ENCODE measurements at regions not wholly inside any gene's neighbourhood (a gene's known extent, or its start where the extent isn't known, plus 50 kb on each side); places are given as distances from the start of the nearest gene placed in this dataset.

- TF ChIP-seq SIRT6 (IDR thresholded peaks at IDR 0.05; ENCODE audit: low read length), result no peak
- TF ChIP-seq POLR2A (IDR thresholded peaks at IDR 0.05; ENCODE audit: control extremely low read depth in 1 of 2, low read depth in 2 of 2, low read length in 2 of 2), result no peak
- no peak for TF ChIP-seq CTCF (IDR thresholded peaks at IDR 0.05; ENCODE audit: control extremely low read depth in 1 of 3, insufficient read depth in 1 of 3, low read depth in 1 of 3, low read length in 3 of 3)
- no peak for TF ChIP-seq TEAD4 (IDR thresholded peaks at IDR 0.05; ENCODE audit: low read depth, low read length)
- TF ChIP-seq CBX8 (IDR thresholded peaks at IDR 0.05; ENCODE audit: borderline replicate concordance, low read depth, low read length), result no peak
- no peak for TF ChIP-seq CHD2 (IDR thresholded peaks at IDR 0.05; ENCODE audit: low read length)
- no peak for TF ChIP-seq EP300 (IDR thresholded peaks at IDR 0.05; ENCODE audit: borderline replicate concordance in 1 of 2, low read depth in 2 of 2, low read length in 2 of 2)
- TF ChIP-seq SIX5 (IDR thresholded peaks at IDR 0.05; ENCODE audit: low read depth, low read length), result no peak
- TF ChIP-seq JUND (IDR thresholded peaks at IDR 0.05; ENCODE audit: low read length), result no peak
- no peak for TF ChIP-seq EZH2 (IDR thresholded peaks at IDR 0.05; ENCODE audit: low read depth, low read length, severe bottlenecking)
- no peak for TF ChIP-seq NRF1 (IDR thresholded peaks at IDR 0.05; ENCODE audit: low read depth, low read length)
These were observed 56.0 kb upstream of the DCD start for GRCh38 chr12:54704202-54704601.
